K562 (cell line): ENCODE measurements at regions not wholly inside any gene's neighbourhood (a gene's known extent, or its start where the extent isn't known, plus 50 kb on each side); places are given as distances from the start of the nearest gene placed in this dataset.

ENCODE experiments used
- ATF6 ChIP-seq: sonication (generic); formaldehyde crosslinking; IDR thresholded peaks from 2 replicates; pipeline ENCODE4 v1.4.0; 2020; ENCODE audit warnings: mild to moderate bottlenecking, missing genetic modification reagents
- CHD2 ChIP-seq: IDR thresholded peaks from 2 replicates; pipeline ENCODE4 v1.6.1; 2011; ENCODE audit warnings: low read depth, low read length
- JUNB ChIP-seq: fragments of 450-650 bp; formaldehyde crosslinking; conservative IDR thresholded peaks from 2 replicates; pipeline ENCODE4 v1.4.0; 2020; ENCODE audit warnings: mild to moderate bottlenecking
- PML ChIP-seq: IDR thresholded peaks from 2 replicates; pipeline ENCODE4 v1.6.1; 2012; ENCODE audit warnings: low read length, inconsistent platforms
- POLR2A ChIP-seq: fragments of 450-650 bp; conservative IDR thresholded peaks from 2 replicates; pipeline ENCODE4 v1.6.1; 2016
- THRAP3 ChIP-seq: fragments of 450-650 bp; IDR thresholded peaks from 2 replicates; pipeline ENCODE4 v1.6.1; 2016; ENCODE audit warnings: mild to moderate bottlenecking, inconsistent platforms, borderline replicate concordance
- ZNF740 ChIP-seq, 3 experiments: fragments of 200-800 bp in 1 of 3; sonication (Bioruptor generic) in 1 of 3; sonication (generic) in 1 of 3; formaldehyde crosslinking in 1 of 3; IDR thresholded peaks; 2 replicates each; pipeline versions ENCODE4 v1.6.1 to v1.8.0; 2016 to 2022; ENCODE audit warnings: mild to moderate bottlenecking in 2 of 3, missing compliant biosample characterization in 2 of 3, missing genetic modification characterization in 2 of 3, missing genetic modification reagents in 1 of 3

- TF ChIP-seq PML (no peak), ATF6 (CRISPR knock-in tag) (no peak), JUNB (CRISPR knock-in tag) (no peak), ZNF740 (CRISPR knock-in tag; IDR thresholded peaks at IDR 0.05) (no peak), ZNF740 (tag; IDR thresholded peaks at IDR 0.05) (no peak), THRAP3 (no peak), POLR2A (no peak), CHD2 (no peak)
These were observed 152.6 kb upstream of the FSHR start for GRCh38 chr2:49306925-49307324.
